Calu3 (cell line): ENCODE measurements at regions not wholly inside any gene's neighbourhood (a gene's known extent, or its start where the extent isn't known, plus 50 kb on each side); places are given as distances from the start of the nearest gene placed in this dataset.

Experiments used
- BruUV-seq: library from RNA; stranded (reverse); fragments of 400-500 nt; replicated peaks from 2 replicates; lab custom pipeline; 2021; lab: Mats Ljungman, UMichigan
- CTCF ChIA-PET: fragments of 300-600 bp; sonication (Branson Sonifier 250); formaldehyde crosslinking; loops from one replicate; lab custom pipeline; 2022; ENCODE audit warnings: antibody characterized with exemption; lab: Charles Lee
- DNase-seq: peaks from one replicate; pipeline ENCODE4 v3.0.0; 2022
- H3K27ac Mint-ChIP-seq: one replicate; pipeline ENCODE4 v1.8.0; 2022; ENCODE audit warnings: mixed read lengths; ENCODE audit not compliant: unreplicated experiment
- H3K27me3 Mint-ChIP-seq: one replicate; pipeline ENCODE4 v1.8.0; 2022; ENCODE audit warnings: mixed read lengths; ENCODE audit not compliant: unreplicated experiment
- H3K36me3 Mint-ChIP-seq: one replicate; pipeline ENCODE4 v1.8.0; 2022; ENCODE audit warnings: mild to moderate bottlenecking, moderate library complexity, mixed read lengths; ENCODE audit not compliant: insufficient read depth, unreplicated experiment
- H3K4me1 Mint-ChIP-seq: one replicate; pipeline ENCODE4 v1.8.0; 2022; ENCODE audit warnings: mild to moderate bottlenecking, low read depth, mixed read lengths; ENCODE audit not compliant: unreplicated experiment
- H3K4me3 Mint-ChIP-seq: one replicate; pipeline ENCODE4 v1.8.0; 2022; ENCODE audit warnings: mild to moderate bottlenecking, low read depth, moderate library complexity, mixed read lengths; ENCODE audit not compliant: unreplicated experiment
- H3K9me3 Mint-ChIP-seq: one replicate; pipeline ENCODE4 v1.8.0; 2022; ENCODE audit warnings: low read depth, mixed read lengths; ENCODE audit not compliant: unreplicated experiment
- intact Hi-C: fragments of 100-400 bp; cut with micrococcal nuclease; formaldehyde crosslinking; loops from one replicate; pipeline ENCODE4 v1.10.0; 2022; ENCODE audit not compliant: unreplicated experiment
- TF ChIP-seq, protein P1 (sequence below): fragments of 200-600 bp; IDR thresholded peaks from one replicate; pipeline ENCODE4 v1.8.0; 2022; ENCODE audit warnings: antibody characterized with exemption; ENCODE audit not compliant: unreplicated experiment

DNA sequence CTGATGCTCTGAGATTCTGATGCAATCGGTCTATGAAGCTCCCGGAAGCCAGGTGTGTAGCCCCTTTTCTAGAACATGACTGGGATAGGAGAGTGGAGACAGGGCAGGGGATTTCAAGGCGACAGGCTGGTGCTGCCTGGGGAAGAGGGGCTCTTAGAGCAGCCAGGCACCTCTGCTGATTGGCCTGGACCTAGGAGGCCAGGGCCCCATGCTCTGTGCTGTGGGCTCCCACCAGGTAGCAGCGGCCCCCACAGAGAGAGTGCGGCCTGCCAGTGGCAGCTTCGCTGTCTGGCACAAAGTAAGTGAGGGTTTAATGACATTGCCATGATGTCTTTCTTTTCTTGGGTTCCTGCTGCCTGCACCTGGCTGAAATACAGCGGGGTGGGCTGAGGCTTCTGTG is 99.4 kb upstream of the PODXL start:
- H3K27ac Mint-ChIP-seq: no peak overlapping the region
- H3K9me3 Mint-ChIP-seq: no peaks in the 10 kb centered on the region
- BruUV-seq: no TSS peak
- H3K36me3 Mint-ChIP-seq: no peaks in the 10 kb centered on the region
- no peak for DNase-seq
- H3K4me1 Mint-ChIP-seq: peaks cover 17% of the 10 kb centered on the region
- intact Hi-C loops: no loop called here
- H3K4me3 Mint-ChIP-seq: no peak overlapping the region
- H3K27me3 Mint-ChIP-seq: no peaks in the 10 kb centered on the region
- CTCF ChIA-PET: interaction anchor here (0.5 kb wide), 1 partner anchor 8 kb away, joined by 3 read pairs; no protein-coding TSS in a partner anchor
- TF ChIP-seq, protein P1, sequence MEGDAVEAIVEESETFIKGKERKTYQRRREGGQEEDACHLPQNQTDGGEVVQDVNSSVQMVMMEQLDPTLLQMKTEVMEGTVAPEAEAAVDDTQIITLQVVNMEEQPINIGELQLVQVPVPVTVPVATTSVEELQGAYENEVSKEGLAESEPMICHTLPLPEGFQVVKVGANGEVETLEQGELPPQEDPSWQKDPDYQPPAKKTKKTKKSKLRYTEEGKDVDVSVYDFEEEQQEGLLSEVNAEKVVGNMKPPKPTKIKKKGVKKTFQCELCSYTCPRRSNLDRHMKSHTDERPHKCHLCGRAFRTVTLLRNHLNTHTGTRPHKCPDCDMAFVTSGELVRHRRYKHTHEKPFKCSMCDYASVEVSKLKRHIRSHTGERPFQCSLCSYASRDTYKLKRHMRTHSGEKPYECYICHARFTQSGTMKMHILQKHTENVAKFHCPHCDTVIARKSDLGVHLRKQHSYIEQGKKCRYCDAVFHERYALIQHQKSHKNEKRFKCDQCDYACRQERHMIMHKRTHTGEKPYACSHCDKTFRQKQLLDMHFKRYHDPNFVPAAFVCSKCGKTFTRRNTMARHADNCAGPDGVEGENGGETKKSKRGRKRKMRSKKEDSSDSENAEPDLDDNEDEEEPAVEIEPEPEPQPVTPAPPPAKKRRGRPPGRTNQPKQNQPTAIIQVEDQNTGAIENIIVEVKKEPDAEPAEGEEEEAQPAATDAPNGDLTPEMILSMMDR: no peak

DNA sequence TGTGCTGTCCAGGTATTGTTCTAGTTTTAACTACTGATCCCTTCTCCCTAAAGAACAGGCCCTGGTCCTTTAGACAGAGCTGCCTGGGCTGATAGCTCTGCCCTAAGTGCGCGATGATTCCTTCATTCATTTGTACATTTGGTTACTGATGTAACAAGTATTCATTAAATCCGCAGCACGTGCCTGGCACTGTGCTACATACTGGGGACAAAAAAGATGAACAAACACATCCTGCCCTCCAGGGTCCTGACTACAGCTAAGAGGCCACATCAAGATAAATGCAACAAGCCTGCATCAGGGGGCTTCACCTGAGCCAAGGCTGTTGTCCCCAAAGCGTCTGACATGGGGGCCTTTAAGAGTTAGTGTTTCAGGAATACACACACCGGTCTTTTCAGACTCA is 99.0 kb upstream of the PODXL start:
- Mint-ChIP-seq H3K9me3 (no peaks in the 10 kb centered on the region), H3K36me3 (no peaks in the 10 kb centered on the region), H3K4me3 (no peak overlapping the region), H3K4me1 (peaks cover 17% of the 10 kb centered on the region), H3K27ac (no peak overlapping the region), H3K27me3 (no peaks in the 10 kb centered on the region)
- BruUV-seq: no TSS peak
- CTCF ChIA-PET: no interaction called here
- no peak for DNase-seq
- intact Hi-C loops: no loop called here
- TF ChIP-seq, protein P1: no peak

DNA sequence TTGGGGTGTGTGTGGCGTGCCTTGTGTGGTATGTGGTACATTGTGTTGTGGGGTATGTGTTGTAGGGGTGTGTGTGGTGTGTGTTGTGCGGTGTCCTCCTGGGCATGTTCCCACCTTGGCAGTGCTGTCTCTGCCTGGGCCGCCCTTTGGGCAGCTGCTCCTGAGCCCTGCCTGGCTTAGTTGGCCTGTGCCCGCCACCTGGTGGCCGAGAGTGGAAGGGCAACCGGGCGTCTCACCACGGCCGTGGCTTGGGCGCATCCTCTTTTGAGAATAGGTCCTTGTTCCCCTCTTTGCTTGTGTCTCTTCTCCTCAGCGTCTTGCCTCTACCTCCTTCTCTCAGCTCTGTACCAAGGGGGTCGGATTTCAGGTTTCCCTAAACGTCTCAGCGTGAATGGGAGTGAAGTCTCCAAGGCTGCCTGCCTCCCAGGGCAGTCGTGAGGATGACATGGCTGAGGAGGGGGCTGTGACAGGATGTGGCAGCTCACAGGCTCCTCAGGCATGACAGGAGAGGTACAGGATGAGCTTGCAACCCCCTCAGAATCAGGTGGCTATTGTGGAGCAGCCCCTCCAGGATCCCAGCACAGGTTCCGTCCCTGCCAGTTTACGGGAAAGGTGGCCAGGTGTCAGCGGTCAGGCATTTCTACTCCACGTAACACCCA is 98.4 kb upstream of the PODXL start:
- Mint-ChIP-seq H3K9me3 (no peaks in the 10 kb centered on the region), H3K36me3 (no peaks in the 10 kb centered on the region), H3K27me3 (no peaks in the 10 kb centered on the region), H3K4me3 (no peak overlapping the region), H3K27ac (no peak overlapping the region), H3K4me1 (peaks cover 17% of the 10 kb centered on the region)
- intact Hi-C loops: loop anchor here (1.0 kb wide), 1 partner anchor 146 kb away; no protein-coding TSS in a partner anchor
- TF ChIP-seq, protein P1: peak; percentile 94
- CTCF ChIA-PET: interaction anchor here (0.9 to 1.0 kb wide), 3 partner anchors 9 to 146 kb away, joined by 3 to 6 read pairs (median 3); no protein-coding TSS in a partner anchor
- no TSS peak for BruUV-seq
- peak; percentile 92 for DNase-seq

DNA sequence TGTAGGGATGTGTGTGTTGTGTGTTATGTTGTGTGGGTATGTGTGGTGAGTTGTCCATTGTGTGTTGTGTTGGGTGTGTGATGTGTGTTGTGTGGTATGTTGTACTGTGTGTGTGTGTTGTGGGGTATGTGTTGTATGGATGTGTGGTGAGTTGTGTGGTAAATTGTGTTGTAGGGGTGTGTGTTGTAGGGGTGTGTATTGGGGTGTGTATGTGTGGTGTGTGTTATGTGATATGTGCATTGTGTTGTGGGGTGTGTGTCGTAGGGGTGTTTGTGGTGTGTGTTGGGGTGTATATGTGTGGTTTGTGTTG is 97.8 kb upstream of the PODXL start:
- intact Hi-C loops: loop anchor here (1.0 kb wide), 1 partner anchor 146 kb away; no protein-coding TSS in a partner anchor
- TF ChIP-seq, protein P1: no peak
- peaks cover 3% of the 10 kb centered on the region for H3K27me3 Mint-ChIP-seq
- H3K4me1 Mint-ChIP-seq: peaks cover 17% of the 10 kb centered on the region
- DNase-seq: no peak
- no peaks in the 10 kb centered on the region for H3K9me3 Mint-ChIP-seq
- no TSS peak for BruUV-seq
- CTCF ChIA-PET: interaction anchor here (0.9 to 1.0 kb wide), 3 partner anchors 9 to 146 kb away, joined by 3 to 6 read pairs (median 3); no protein-coding TSS in a partner anchor
- no peaks in the 10 kb centered on the region for H3K36me3 Mint-ChIP-seq
- H3K27ac Mint-ChIP-seq: peak overlapping the region; percentile 3
- no peak overlapping the region for H3K4me3 Mint-ChIP-seq
